Inflammatory macrophage treated with lipopolysaccharide for 1 hour (primary cell): ENCODE measurements at regions not wholly inside any gene's neighbourhood (a gene's known extent, or its start where the extent isn't known, plus 50 kb on each side); places are given as distances from the start of the nearest gene placed in this dataset.
"Not testable (repeated sequence)": the region's sequence is repeated elsewhere in the genome, so short reads cannot be mapped to it uniquely, and the experiment has no call there.

ENCODE experiments used
- DNase-seq, 2 donors: peaks; one replicate each; pipeline ENCODE4 v3.0.0-alpha.2; 2020 to 2022

GRCh38 chr2:375270-375955 is 87.5 kb upstream of the ALKAL2 start:
- DNase-seq = no peak

GRCh38 chr2:368386-368785 is 80.5 kb upstream of the ALKAL2 start:
- no peak for DNase-seq

- DNase-seq = no peak
These were observed 79.4 kb upstream of the ALKAL2 start for GRCh38 chr2:367246-367645.

- DNase-seq = no peak
These were observed 78.8 kb upstream of the ALKAL2 start for GRCh38 chr2:366706-367105.

GRCh38 chr2:365367-366275 is 77.7 kb upstream of the ALKAL2 start:
- DNase-seq = no peak

- no peak for DNase-seq
These were observed 76.1 kb upstream of the ALKAL2 start for GRCh38 chr2:363824-364470.

GRCh38 chr2:362924-363323 is 75.0 kb upstream of the ALKAL2 start:
- DNase-seq = no peak

GRCh38 chr2:360124-360523 is 72.2 kb upstream of the ALKAL2 start:
- DNase-seq = no peak

- DNase-seq = no peak
These were observed 71.2 kb upstream of the ALKAL2 start for GRCh38 chr2:359047-359446.

GRCh38 chr2:357811-358210 is 69.9 kb upstream of the ALKAL2 start:
- no peak for DNase-seq

GRCh38 chr2:356304-356703 is 68.4 kb upstream of the ALKAL2 start:
- DNase-seq = not testable (repeated sequence)

- DNase-seq = no peak
These were observed 67.9 kb upstream of the ALKAL2 start for GRCh38 chr2:355773-356172.

- DNase-seq = no peak
These were observed 64.8 kb upstream of the ALKAL2 start for GRCh38 chr2:352696-353095.

GRCh38 chr2:349390-349789 is 61.5 kb upstream of the ALKAL2 start:
- no peak for DNase-seq

GRCh38 chr2:348361-348916 is 60.5 kb upstream of the ALKAL2 start:
- DNase-seq = no peak

- DNase-seq = no peak
These were observed 56.9 kb upstream of the ALKAL2 start for GRCh38 chr2:344811-345210.

- no peak for DNase-seq
These were observed 55.5 kb upstream of the ALKAL2 start for GRCh38 chr2:343355-343754.

GRCh38 chr2:341912-342311 is 54.0 kb upstream of the ALKAL2 start:
- no peak for DNase-seq

GRCh38 chr2:341017-341542 is 53.2 kb upstream of the ALKAL2 start:
- DNase-seq = no peak
